ENCODE measurements at regions not wholly inside any gene's neighbourhood (a gene's known extent, or its start where the extent isn't known, plus 50 kb on each side); places are given as distances from the start of the nearest gene placed in this dataset.

DNA sequence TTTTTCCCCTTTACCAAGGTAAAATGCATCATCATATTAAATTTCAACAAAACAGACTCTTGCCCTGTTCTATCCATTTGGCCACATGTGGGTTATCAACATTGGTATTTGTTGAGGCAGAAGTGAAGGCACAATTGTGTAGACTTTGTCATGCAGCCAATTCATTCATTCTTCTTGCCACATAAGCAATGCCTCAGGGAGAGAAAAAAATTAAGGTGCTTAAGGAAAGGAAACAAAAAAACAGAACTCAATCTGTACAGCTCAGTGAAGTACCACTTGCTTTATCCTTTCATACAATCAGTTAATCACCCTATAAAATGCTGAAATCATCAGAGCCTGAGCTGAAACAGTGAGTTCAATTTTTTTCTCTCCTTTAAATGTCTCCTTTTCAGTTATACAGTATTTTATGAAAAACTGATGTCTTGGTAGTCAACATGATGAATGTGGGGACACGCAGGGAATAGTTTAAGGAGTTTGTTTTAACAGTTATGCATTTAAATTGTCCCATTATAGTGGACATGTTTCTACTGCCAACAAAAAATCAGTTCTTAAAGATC lies 588.9 kb downstream of the MFSD1 start:
- no peak for TF ChIP-seq POLR2A (IDR thresholded peaks at IDR 0.05)
- TF ChIP-seq, protein P1, sequence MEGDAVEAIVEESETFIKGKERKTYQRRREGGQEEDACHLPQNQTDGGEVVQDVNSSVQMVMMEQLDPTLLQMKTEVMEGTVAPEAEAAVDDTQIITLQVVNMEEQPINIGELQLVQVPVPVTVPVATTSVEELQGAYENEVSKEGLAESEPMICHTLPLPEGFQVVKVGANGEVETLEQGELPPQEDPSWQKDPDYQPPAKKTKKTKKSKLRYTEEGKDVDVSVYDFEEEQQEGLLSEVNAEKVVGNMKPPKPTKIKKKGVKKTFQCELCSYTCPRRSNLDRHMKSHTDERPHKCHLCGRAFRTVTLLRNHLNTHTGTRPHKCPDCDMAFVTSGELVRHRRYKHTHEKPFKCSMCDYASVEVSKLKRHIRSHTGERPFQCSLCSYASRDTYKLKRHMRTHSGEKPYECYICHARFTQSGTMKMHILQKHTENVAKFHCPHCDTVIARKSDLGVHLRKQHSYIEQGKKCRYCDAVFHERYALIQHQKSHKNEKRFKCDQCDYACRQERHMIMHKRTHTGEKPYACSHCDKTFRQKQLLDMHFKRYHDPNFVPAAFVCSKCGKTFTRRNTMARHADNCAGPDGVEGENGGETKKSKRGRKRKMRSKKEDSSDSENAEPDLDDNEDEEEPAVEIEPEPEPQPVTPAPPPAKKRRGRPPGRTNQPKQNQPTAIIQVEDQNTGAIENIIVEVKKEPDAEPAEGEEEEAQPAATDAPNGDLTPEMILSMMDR (IDR thresholded peaks at IDR 0.05): no peak
